ENCODE measurements at regions not wholly inside any gene's neighbourhood (a gene's known extent, or its start where the extent isn't known, plus 50 kb on each side); places are given as distances from the start of the nearest gene placed in this dataset.

DNA sequence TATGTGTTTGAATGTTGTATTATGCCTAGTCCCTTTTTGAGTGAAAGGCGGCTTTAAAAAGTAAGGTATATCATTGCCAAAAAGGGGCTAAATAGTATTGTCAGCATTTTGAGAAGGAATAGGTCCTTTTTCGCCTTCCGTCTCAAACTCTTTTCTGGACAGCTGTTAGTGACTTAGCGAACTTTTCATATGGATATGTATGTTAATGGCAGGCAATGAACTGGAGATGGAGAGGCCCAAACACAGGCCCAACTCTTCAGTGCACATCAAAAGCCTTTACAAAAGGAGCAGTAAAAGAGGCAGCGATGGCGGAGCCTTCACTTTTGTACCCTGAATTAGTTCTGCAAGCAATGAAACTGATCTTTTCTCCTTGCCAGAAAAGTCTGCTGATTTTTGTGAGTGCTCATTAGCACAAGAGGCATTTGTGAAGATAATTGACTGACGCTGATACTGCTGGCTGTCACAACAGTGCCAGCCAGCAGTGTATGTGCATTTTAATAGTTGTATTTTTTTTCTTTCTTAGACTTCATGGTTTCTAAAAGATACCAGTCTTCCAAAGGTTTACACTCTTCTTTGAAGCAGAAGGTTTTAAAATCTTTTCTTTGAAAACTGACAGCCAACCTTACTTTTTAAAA is 243.7 kb upstream of the SP8 start:
- no peaks in the 10 kb centered on the region for H3K36me3 ChIP-seq (ENCODE audit: control insufficient read depth, insufficient read depth, low read length)
- H3K4me3 ChIP-seq (ENCODE audit: low read depth, low read length), result no peak overlapping the region
- TF ChIP-seq, protein P1, sequence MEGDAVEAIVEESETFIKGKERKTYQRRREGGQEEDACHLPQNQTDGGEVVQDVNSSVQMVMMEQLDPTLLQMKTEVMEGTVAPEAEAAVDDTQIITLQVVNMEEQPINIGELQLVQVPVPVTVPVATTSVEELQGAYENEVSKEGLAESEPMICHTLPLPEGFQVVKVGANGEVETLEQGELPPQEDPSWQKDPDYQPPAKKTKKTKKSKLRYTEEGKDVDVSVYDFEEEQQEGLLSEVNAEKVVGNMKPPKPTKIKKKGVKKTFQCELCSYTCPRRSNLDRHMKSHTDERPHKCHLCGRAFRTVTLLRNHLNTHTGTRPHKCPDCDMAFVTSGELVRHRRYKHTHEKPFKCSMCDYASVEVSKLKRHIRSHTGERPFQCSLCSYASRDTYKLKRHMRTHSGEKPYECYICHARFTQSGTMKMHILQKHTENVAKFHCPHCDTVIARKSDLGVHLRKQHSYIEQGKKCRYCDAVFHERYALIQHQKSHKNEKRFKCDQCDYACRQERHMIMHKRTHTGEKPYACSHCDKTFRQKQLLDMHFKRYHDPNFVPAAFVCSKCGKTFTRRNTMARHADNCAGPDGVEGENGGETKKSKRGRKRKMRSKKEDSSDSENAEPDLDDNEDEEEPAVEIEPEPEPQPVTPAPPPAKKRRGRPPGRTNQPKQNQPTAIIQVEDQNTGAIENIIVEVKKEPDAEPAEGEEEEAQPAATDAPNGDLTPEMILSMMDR (IDR thresholded peaks at IDR 0.05; ENCODE audit: insufficient read depth, low read length, poor library complexity, severe bottlenecking), result no peak
- no peak for DNase-seq (ENCODE audit: low read depth)
- H3K27me3 ChIP-seq (ENCODE audit: control insufficient read depth, insufficient read depth, low read length), result no peaks in the 10 kb centered on the region

DNA sequence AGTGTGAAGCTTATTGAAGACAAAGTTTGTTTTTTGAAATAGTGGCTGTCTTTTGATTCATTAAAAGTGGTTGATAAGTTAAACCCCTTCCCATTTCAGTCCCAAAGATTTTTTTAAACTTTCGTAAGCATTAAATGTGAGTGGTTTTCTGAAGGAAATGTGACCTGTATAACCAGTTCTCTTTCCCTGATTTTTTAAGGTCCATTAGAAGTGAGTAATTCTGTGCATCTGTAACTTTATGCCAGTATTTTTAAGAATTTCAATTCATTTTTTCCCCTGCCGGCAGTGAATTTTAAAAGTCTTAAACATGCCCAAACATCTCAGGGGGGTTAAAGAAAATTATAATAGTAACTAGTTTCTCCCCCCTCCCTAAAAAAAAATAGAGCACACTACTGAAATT is 254.6 kb upstream of the SP8 start:
- Histone ChIP-seq H3K27me3 (ENCODE audit: control insufficient read depth, insufficient read depth, low read length) (peaks cover 3% of the 10 kb centered on the region), H3K36me3 (ENCODE audit: control insufficient read depth, insufficient read depth, low read length) (no peaks in the 10 kb centered on the region), H3K4me3 (ENCODE audit: low read depth, low read length) (no peak overlapping the region)
- no peak for DNase-seq (ENCODE audit: low read depth)
- TF ChIP-seq, protein P1 (IDR thresholded peaks at IDR 0.05; ENCODE audit: insufficient read depth, low read length, poor library complexity, severe bottlenecking), result no peak

DNA sequence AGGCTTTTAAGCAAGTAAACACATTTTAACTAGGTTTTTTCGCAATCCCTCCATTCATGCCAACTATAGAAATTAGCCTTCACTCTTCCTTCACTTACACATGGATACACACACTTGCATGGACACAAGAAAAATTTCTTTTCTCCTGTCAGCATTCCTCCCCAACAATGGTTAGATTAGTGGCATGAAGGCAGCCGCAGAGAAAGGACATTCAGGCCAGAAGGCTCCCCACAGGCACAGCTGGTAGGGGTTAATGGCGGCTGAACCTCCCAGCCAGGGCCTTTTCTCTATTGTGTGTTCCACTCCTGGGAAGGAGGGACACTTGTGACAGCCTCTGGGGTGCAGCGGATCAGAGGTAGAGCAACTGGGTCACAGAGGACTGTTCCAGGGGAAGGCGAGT is 255.0 kb upstream of the SP8 start:
- H3K4me3 ChIP-seq (ENCODE audit: low read depth, low read length), result no peak overlapping the region
- TF ChIP-seq, protein P1 (IDR thresholded peaks at IDR 0.05; ENCODE audit: insufficient read depth, low read length, poor library complexity, severe bottlenecking), result no peak
- no peak for DNase-seq (ENCODE audit: low read depth)
- H3K36me3 ChIP-seq (ENCODE audit: control insufficient read depth, insufficient read depth, low read length), result no peaks in the 10 kb centered on the region
- H3K27me3 ChIP-seq (ENCODE audit: control insufficient read depth, insufficient read depth, low read length), result peaks cover 3% of the 10 kb centered on the region

DNA sequence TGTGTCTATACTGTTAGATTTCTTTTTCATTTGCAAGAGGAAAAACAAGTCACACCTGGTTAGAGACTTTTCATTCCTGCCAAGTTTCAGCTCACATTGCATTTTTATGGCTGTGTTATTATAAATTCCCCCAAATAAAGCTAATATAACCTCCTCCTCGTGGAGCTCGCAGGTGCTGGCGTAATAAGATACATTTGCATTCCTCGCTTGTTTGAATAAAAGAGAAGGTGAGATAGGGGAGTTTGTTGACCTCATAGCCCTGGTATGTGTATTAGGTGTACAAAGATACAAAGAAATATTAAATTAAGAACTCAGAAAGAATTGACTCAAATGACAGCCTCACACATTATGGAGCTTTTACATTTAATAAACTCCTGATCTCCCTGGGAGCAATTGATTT is 257.7 kb upstream of the SP8 start:
- no peak overlapping the region for H3K4me3 ChIP-seq (ENCODE audit: low read depth, low read length)
- TF ChIP-seq, protein P1 (IDR thresholded peaks at IDR 0.05; ENCODE audit: insufficient read depth, low read length, poor library complexity, severe bottlenecking), result no peak
- no peak for DNase-seq (ENCODE audit: low read depth)
- peaks cover 3% of the 10 kb centered on the region for H3K27me3 ChIP-seq (ENCODE audit: control insufficient read depth, insufficient read depth, low read length)
- no peaks in the 10 kb centered on the region for H3K36me3 ChIP-seq (ENCODE audit: control insufficient read depth, insufficient read depth, low read length)

DNA sequence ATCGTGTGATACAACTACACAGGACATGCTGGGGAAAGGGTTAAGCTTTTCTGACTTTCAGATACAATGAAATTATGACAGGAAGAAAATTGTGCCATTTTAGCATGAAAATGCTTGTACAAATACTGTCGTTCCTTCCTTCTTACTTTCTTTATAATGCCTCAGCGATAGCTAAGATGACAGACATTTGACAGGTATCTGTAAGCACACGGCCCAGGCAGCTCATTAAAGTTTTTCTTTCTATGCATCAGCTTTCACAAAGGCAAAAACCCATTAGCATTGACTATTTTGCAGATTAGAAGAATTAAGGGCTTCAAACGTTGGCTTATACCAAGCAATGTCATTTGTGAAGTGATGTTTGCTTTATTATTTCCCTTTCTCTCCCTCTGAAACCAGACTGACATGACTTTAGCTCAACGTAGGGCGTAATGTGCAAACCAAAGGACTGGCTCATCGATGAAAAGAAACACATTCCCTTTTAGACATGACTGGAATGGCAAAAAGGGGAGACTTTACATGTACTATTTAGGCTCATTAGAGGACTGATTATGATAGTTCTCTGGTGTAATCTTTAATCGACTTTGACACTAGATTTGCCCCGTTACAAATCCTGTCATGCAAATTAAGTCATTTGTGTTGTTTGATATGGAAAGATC is 258.4 kb upstream of the SP8 start:
- Histone ChIP-seq H3K4me3 (ENCODE audit: low read depth, low read length) (no peak overlapping the region), H3K27me3 (ENCODE audit: control insufficient read depth, insufficient read depth, low read length) (peaks cover 3% of the 10 kb centered on the region), H3K36me3 (ENCODE audit: control insufficient read depth, insufficient read depth, low read length) (no peaks in the 10 kb centered on the region)
- DNase-seq (ENCODE audit: low read depth), result no peak
- TF ChIP-seq, protein P1 (IDR thresholded peaks at IDR 0.05; ENCODE audit: insufficient read depth, low read length, poor library complexity, severe bottlenecking), result no peak

DNA sequence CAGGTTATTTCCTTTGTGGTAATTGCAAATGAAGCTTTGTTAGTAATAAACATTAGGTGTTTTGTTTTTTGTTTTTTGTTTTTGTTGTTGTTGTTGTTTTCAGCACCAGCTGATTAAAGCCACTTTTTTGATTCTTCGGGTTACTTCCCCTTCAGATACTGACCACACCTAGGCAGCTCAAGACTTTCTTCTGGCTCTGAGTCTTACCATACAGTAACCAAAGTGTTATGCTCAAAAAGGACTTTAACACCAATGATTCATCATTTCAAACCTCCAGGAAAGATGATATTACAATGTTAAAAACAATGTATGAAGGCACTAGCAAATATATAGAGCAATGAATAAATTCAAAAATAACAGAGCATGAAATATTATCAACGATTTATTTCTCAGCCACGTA is 265.2 kb upstream of the SP8 start:
- Histone ChIP-seq H3K4me3 (ENCODE audit: low read depth, low read length) (no peak overlapping the region), H3K36me3 (ENCODE audit: control insufficient read depth, insufficient read depth, low read length) (no peaks in the 10 kb centered on the region), H3K27me3 (ENCODE audit: control insufficient read depth, insufficient read depth, low read length) (no peaks in the 10 kb centered on the region)
- DNase-seq (ENCODE audit: low read depth), result no peak
- TF ChIP-seq, protein P1 (IDR thresholded peaks at IDR 0.05; ENCODE audit: insufficient read depth, low read length, poor library complexity, severe bottlenecking), result no peak
